GM12865 (cell line): ENCODE measurements at regions not wholly inside any gene's neighbourhood (a gene's known extent, or its start where the extent isn't known, plus 50 kb on each side); places are given as distances from the start of the nearest gene placed in this dataset.

Experiments used
- DNase-seq: peaks from one replicate; pipeline ENCODE4 v3.0.0; 2010; ENCODE audit warnings: low read depth
- H3K4me3 ChIP-seq: 2 replicates; pipeline ENCODE4 v1.5.1; 2011; ENCODE audit warnings: mild to moderate bottlenecking, low read depth, low read length, control low read depth
- TF ChIP-seq, protein P1 (sequence below): IDR thresholded peaks from 2 replicates; pipeline ENCODE4 v1.5.1; 2011; ENCODE audit warnings: low read length, control low read depth, low read depth, inconsistent platforms; ENCODE audit not compliant: insufficient read depth; ENCODE audit errors: missing control alignments

DNA sequence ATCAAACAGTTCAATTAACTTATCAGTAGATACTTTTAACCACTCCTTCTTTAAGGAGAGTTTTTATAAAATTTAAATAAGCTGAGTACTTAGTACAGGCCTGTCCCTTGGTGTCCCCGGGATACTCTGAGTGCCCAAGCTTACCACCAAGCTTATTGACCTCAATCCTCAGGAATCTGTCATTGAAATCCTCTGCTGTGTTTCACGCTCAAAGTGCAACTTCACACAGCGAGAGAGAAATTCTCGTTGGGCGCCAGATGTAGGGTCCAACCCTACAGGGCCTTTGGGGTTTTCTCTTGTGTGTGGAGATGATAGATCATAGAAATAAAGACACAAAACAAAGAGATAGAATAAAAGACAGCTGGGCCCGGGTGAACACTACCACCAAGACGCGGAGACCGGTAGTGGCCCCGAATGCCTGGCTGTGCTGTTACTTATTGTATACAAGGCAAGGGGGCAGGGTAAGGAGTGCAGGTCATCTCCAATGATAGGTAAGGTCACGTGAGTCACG is 65.3 kb upstream of the ARL4D start:
- no peak for DNase-seq
- peak overlapping the region; percentile 37 for H3K4me3 ChIP-seq
- TF ChIP-seq, protein P1, sequence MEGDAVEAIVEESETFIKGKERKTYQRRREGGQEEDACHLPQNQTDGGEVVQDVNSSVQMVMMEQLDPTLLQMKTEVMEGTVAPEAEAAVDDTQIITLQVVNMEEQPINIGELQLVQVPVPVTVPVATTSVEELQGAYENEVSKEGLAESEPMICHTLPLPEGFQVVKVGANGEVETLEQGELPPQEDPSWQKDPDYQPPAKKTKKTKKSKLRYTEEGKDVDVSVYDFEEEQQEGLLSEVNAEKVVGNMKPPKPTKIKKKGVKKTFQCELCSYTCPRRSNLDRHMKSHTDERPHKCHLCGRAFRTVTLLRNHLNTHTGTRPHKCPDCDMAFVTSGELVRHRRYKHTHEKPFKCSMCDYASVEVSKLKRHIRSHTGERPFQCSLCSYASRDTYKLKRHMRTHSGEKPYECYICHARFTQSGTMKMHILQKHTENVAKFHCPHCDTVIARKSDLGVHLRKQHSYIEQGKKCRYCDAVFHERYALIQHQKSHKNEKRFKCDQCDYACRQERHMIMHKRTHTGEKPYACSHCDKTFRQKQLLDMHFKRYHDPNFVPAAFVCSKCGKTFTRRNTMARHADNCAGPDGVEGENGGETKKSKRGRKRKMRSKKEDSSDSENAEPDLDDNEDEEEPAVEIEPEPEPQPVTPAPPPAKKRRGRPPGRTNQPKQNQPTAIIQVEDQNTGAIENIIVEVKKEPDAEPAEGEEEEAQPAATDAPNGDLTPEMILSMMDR: no peak

DNA sequence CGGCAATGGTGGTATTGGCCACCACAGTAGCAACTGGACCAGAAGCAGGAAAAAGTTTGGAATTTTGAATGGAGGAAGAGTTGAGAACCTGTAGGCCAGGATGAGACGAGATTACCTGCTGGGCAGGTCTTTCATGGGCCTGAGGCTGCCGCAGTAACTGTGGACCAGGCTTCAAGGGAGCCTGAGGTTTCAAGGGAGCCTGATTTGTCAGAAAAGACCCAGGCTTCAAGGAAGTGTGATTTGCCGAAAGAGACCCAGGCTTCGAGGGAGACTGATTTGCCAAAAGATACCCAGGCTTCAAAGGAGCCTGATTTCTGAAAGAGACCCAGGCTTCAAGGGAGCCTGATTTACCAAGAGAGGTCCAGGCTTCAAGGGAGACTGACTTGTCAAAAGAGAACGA is 66.6 kb upstream of the ARL4D start:
- DNase-seq: no peak
- TF ChIP-seq, protein P1: no peak
- no peak overlapping the region for H3K4me3 ChIP-seq

DNA sequence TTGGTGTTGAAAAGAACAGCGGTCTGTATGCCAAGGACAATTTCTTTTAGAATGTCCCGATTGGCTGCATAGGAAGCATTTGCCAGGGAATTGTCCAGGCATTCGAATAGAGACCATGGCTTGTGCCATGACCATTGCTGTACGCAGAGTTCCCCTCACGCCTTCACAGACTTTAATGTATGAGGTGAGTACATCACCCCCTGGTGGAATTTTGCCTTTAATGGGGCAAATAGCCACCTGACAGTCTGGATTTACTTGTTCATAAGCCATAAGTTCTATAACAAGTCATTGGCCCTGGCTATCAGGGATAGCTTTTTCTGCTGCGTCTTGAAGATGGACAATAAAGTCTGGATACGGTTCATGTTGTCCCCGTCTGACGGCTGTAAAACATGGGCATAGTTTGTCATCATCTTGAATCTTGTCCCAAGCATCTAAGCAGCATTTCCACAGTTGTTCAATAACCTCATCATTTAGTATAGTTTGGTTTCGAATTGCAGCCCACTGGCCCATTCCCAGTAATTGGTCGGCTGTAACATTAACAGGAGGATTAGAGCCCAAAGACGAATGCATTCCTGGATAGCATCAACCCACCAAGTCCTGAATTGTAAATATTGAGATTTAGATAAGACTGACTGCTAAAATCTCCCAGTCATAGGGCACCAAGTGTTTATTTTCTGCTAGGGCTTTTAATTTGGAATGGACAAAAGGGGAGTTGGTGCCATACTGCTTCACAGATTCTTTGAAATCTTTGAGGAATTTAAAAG is 67.7 kb upstream of the ARL4D start:
- H3K4me3 ChIP-seq: no peak overlapping the region
- TF ChIP-seq, protein P1: no peak
- no peak for DNase-seq

DNA sequence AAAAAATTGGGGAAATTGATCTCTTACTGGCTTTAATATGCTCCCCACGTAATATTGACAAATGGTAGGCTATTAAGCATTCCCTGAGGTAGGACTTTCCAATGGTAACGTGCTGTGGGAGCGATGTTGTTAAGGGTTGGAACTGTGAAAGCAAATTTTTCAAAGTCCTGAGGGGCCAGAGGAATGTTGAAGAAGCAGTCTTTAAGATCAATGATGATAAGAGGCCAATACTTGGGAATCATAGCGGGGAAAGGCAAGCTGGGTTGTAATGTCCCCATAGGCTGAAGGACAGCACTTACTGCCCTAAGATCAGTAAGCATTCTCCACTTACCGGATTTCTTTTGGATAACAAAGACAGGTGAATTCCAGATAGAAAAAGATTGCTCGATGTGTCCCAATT is 69.6 kb upstream of the ARL4D start:
- H3K4me3 ChIP-seq: no peak overlapping the region
- DNase-seq: no peak
- TF ChIP-seq, protein P1: no peak

DNA sequence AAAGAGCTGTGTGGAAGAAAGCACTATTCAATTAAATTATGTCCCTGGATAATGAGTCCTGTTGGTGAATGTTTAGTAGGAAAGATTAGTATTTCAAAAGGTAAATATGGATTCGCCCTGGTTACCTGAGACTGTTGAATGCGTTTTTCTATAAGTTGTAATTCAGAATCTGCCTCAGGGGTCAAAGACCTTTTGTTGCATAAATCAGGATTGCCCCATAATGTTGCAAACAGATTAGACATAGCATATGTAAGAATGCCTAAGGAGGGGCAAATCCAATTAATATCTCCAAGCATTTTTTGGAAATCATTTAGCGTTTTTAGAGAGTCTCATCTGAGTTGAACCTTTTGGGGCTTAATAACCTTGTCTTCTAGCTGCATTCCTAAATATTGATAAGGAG is 70.1 kb upstream of the ARL4D start:
- no peak for DNase-seq
- no peak overlapping the region for H3K4me3 ChIP-seq
- TF ChIP-seq, protein P1: no peak

DNA sequence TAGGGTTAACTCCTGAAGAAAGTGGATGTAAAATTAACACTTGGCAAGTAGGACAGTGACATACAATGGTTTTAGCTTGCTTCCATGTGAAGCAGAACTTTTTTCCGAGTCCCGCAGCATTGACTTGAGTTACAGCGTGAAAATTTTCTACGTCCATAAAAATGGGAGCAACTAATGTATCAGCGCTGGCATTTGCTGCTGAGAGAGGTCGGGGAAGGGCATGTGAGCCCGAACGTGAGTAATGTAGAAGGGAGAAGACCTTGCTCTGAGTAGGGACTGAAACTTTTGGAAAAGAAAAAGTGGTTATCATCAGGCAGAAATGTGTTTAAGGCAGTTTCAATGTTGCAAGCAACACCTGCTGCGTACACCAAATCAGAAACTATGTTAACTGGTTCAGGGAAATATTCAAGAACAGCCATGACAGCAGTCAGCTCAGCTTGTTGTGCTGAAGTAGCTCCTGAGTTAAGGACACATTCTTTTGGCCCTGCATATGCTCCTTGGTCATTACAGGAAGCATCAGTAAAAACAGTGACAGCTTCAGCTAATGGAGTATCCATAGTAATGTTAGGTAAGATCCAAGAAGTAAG is 70.9 kb upstream of the ARL4D start:
- H3K4me3 ChIP-seq: no peak overlapping the region
- DNase-seq: no peak
- TF ChIP-seq, protein P1: no peak
